GM19452 (cell line): ENCODE measurements at regions not wholly inside any gene's neighbourhood (a gene's known extent, or its start where the extent isn't known, plus 50 kb on each side); places are given as distances from the start of the nearest gene placed in this dataset.

Source experiments
- ATAC-seq: cut with Tn5 transposase; IDR thresholded peaks from one replicate; pipeline ENCODE4 v1.9.1; 2021; ENCODE audit not compliant: unreplicated experiment

DNA sequence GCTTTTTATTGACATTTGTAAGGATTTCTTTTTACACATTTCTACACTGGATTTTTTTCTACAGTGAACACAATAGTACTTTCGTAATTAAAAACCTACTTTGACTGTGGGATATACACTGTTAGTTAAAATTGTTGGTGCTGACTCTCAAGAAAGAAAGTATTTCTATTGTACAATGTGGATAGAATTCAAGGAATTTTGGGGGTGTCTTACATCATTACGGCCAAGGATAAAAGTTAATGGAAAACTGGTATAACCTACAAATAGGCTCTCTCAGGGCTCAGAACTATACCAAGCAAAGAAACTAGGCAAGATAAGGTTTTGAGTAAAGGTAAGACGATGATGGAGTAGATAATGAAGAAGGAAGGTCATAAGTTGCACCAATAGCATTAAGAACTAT, 198.4 kb upstream of the PARD3B start:
- ATAC-seq: no peak

DNA sequence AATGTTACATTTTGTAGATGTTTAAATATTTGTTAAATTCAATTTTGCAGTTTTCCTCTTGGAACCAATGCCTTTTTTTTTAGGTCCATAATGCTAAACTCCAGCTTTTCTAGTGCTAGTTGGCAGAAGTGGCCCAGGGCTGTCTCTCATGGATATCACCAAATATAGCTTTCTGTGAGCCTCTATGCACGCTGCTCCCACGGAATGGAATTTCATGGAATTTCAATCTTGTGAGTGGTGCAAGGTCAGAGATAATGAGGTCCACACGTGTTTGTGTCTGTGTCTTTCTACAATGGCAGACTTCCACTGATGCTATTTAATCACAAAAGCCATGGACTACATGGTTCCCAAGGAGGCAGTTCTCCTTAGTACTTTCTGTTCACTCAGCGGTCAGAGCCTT, 191.5 kb upstream of the PARD3B start:
- no peak for ATAC-seq

DNA sequence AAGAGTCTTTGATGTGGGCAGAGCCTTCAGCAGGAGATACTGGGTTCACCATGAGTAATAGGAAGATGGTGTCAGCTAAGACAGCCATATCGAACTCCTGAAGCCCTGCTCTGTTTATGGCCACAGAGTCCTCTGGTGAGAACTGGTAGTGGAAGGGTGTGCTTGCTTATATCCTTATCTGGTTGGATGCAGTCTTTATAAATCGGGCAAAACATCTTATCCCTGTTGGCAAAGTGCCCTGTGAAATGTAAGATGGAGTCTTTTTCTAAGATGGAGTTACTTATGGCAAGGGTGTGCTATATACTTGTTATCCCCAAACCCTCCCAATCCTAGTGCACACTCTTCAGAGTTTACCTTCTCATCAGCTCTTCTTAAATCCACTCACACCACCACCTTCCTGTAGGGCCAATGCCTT, 190.8 kb upstream of the PARD3B start:
- no peak for ATAC-seq

GRCh38 chr2:204355688-204356087, 189.6 kb upstream of the PARD3B start:
- ATAC-seq: no peak

GRCh38 chr2:204356151-204356641, 189.1 kb upstream of the PARD3B start:
- no peak for ATAC-seq

- no peak for ATAC-seq
These were observed 188.0 kb upstream of the PARD3B start for GRCh38 chr2:204357286-204357685.

DNA sequence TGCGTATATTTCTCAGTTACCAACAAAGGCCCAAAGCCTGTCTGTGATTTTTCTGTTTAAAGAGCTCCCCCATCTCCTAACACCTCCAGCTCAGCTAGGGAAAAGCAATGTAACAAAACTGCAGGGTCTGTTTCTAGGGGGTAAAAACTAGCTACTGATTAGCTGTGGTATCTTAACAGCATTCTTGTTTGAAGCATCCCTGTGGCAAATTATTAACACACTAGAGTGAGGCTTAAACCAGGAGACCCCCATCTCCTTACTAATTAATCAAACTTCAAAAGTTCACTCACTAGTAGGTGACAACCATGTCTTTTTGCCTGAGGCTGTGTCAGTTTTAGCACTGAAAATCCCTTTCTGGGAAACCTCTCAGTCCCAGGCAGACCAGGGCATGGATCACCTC, 186.2 kb upstream of the PARD3B start:
- ATAC-seq: no peak

DNA sequence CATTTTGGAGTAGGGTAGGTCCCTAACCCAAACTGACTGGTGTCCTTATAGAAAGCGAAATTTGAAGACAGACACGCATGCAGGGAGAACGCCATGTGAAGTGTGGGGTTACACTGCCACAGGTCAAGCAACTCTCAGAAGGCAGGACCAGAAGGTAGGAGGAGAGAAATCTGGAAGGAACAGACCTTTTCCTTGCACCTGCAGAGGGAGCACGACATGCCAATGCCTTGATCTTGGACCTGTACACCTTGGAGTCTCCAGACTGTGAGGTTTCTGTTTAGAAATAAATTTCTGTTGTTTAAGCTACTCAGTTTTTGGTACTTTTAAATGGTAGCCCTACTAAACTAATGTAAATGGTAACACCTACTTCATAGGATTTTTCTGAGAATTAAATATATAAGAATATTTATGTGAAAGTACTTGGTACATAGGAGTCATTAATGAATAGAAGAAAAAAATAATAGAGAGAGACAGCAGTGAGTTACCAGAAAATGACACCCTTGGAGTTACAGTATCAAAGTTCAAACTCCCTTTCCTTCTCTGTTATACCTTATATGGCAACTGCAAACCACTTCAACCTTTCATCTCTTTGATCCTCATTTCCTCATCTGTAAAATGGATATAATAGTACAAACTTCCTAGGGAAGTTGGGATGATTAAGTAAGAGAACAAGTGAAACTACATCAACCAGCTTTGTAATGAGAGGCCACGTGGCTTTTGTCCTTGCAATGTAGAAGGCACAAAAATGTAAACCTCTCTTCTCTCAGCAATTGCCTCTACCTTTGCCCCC, 184.9 kb upstream of the PARD3B start:
- no peak for ATAC-seq

DNA sequence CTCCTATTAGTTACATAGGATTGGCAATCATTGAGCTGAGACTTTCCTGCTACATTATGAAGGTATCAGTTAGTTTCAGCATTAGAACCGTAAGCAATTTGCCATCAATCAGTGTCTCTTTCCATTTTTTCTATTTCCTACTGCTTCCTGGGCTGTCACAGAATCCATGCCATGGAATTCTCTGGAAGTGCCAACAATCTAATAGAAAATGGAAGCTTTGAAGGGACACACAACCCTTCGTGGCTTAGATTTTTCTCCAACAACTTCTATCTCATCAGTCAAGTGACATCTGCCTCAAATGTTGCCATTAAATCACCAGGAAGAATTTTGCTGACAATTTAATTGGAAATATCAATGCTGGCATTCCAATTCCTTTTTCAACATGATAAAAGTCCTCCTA, 183.5 kb upstream of the PARD3B start:
- ATAC-seq: no peak

DNA sequence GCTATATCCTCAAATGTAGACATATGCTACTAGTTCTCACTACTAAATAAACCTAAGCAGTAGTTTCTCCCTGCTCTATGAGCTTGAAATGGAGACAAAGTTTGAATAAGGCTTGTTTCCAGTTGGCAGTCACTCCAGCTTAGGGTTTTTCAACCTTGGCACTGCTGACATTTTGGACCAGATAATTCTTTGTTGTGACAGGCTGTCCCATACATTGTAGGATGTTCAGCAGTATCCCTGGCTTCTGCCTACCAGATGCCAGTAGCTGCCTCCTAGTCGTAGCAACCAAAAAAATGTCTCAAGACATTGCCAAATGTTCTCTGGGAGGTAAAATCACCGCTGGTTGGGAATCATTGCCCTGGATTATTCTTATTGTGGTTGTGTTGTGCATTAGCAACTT, 182.7 kb upstream of the PARD3B start:
- ATAC-seq: no peak

DNA sequence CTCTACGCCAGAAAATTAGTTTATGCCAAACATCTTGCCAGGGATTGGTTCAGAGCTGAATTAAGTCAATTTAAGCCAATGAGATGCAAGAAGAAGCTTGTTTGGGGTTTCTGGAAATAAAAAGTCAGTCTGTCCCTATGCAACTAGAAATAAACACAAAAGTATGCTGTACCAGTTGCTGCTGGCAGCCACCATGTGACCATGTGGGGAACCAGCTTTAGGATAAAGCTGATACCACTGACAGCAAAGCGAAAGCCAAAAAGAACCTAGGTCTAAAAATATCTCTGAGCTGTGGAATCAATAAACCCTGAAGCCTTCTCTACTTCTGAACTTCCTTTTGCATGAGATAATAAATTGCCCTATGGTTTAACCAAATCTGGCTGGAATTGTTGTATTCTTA, 181.8 kb upstream of the PARD3B start:
- no peak for ATAC-seq

- ATAC-seq: no peak
These were observed 180.3 kb upstream of the PARD3B start for GRCh38 chr2:204364860-204365535.

DNA sequence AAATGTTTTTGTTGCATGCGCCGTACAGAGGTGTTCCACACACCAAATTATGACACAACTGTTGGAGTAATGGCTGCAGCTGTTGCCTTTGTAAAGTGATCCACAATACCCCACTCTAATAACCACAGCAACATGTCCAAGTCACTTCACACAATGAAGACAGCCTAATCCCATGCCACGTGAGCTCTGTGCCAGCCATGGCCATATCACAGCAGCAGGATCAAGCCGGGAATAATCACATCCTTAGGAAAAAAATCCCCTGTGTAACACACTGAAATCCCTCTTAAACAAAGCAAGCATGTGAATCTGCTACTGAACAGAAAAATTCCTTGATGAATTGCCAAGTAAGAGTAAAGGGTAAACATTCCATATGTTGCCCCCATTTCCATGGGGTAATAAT, 179.5 kb upstream of the PARD3B start:
- no peak for ATAC-seq

DNA sequence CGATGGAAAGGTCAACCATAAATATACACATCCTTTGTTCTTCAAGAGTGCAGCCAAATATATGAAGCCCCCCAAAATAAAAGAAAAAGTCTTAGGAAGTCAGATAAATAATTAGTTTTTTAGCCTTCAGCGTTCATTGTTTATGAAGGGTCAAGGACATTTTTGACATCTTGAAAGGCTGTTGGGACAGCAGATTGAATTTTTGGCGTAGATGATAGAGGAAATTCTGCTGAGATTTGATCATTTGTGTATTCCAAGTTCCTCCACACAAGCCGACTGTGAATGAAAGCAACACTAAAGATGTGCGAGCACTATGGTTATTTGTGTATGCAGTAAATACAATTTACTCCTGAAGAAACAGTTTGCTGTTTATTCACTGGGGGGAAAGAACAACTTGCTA, 177.8 kb upstream of the PARD3B start:
- ATAC-seq: no peak

DNA sequence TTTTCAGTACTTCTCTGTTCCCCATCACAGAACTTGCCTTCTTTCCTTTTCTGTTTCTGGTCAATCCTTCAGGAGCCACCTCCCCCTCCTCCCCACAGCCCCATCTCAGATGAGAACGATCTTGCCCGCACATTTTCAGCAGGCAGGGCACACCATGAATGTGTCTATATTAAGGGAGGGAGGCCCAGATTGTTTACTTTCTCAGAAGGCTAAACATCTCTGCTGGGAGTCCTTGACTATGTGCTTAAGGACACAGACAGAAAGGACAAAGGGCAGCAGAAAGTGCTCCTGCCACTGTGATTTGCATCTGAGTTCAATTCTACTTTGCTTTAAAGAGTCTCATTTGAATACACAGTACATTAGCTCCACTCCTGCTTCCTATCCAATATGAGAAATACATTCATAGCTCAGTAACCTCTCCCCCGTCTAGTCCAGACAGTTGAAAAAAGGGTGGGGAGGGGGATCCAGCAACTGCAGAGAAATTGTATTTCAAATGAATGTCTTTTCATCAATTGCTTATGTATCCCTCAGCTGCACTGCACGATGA, 175.0 kb upstream of the PARD3B start:
- ATAC-seq: no peak

DNA sequence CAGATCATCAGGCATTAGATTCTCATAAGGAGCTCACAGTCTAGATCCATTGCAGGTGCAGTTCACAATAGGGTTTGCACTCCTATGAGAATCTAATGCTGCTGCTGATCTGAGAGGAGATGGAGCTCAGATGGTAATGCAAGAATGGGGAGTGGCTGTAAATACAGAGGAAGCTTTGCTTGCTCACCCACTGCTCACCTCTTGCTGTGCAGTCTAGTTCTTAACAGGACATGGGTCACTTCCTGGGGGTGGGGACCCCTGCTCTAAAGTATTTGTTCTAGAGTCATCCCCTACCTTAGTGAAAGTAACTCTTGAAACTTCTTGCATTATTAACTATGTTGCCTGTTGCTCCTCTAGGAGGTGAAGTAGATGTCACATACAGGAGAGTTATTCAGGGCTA, 171.3 kb upstream of the PARD3B start:
- no peak for ATAC-seq

- ATAC-seq: no peak
These were observed 165.0 kb upstream of the PARD3B start for GRCh38 chr2:204380141-204380881.

GRCh38 chr2:204386668-204387067, 158.6 kb upstream of the PARD3B start:
- ATAC-seq: no peak

GRCh38 chr2:204389120-204389519, 156.2 kb upstream of the PARD3B start:
- no peak for ATAC-seq

- no peak for ATAC-seq
These were observed 155.4 kb upstream of the PARD3B start for GRCh38 chr2:204389856-204390255.

DNA sequence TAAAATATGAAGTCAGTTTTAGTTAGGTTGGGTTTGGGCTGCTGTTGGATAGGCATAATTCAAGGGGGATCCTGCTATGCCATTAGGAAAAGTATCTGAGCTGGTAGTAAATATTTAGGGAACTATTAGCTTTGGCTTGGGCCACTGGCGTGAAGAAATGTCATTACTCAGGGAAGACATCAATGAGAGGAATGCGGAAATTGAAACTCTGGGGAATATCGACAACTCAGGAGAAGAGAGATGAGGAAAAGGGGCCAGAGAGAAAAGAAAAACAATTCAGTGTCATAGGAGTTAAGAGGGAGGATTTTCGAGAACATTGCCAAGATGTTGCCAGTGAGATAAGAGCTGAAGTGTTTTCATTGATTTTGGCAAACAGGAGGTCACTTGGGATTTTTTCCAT, 149.7 kb upstream of the PARD3B start:
- no peak for ATAC-seq

DNA sequence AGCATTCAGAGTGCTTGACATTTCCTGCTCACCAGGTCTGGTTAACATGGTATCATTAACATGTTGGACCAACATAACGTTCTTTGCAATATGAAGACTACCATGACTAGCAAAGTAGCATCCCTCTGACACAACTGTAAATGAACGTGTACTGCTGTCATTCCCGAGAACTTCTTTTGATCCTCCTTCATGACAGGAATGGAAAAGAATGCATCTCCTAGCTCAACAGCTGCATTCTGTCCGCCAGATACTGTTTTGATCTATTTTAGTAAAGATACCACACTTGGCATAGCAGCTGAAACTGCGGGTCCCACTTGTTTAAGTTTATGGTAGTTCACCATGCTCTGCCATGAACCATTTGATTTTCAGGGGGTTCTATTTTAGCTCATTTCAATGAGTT, 144.2 kb upstream of the PARD3B start:
- no peak for ATAC-seq
